CD4-positive, alpha-beta memory T cell (primary cell): ENCODE measurements at regions not wholly inside any gene's neighbourhood (a gene's known extent, or its start where the extent isn't known, plus 50 kb on each side); places are given as distances from the start of the nearest gene placed in this dataset.

Source experiments
- CTCF ChIA-PET: fragments of 350-600 bp; sonication (Branson Sonifier 250); formaldehyde crosslinking; loops from one replicate; lab custom pipeline; 2021; ENCODE audit warnings: inconsistent platforms; ENCODE audit not compliant: partially characterized antibody; lab: Charles Lee
- POLR2A ChIA-PET: fragments of 350-600 bp; sonication (Branson Sonifier 250); formaldehyde crosslinking; loops from one replicate; lab custom pipeline; 2021; ENCODE audit not compliant: partially characterized antibody; lab: Charles Lee
- DNase-seq, 5 donors: peaks; one replicate each; pipeline versions ENCODE4 v3.0.0 to v3.0.0-alpha.2; 2020 to 2022; ENCODE audit warnings: mixed read lengths in 1 of 5
- H3K27ac ChIP-seq: one replicate; pipeline ENCODE4 v1.7.0; 2013; ENCODE audit warnings: low read depth, low read length
- H3K27me3 ChIP-seq: 2 replicates; pipeline ENCODE4 v1.7.0; 2013; ENCODE audit warnings: mild to moderate bottlenecking, low read length, moderate library complexity; ENCODE audit not compliant: insufficient read depth
- H3K36me3 ChIP-seq: 2 replicates; pipeline ENCODE4 v1.7.0; 2013; ENCODE audit warnings: mild to moderate bottlenecking, low read length, moderate library complexity; ENCODE audit not compliant: insufficient read depth
- H3K4me1 ChIP-seq: 2 replicates; pipeline ENCODE4 v1.7.0; 2013; ENCODE audit warnings: mild to moderate bottlenecking, low read length, moderate library complexity; ENCODE audit not compliant: insufficient read depth
- H3K4me3 ChIP-seq, 2 donors: one replicate each; pipeline ENCODE4 v1.7.0; 2013; ENCODE audit warnings: low read length in 2 of 2, mild to moderate bottlenecking in 1 of 2
- H3K9me3 ChIP-seq, 2 donors: one replicate each; pipeline ENCODE4 v1.7.0; 2013; ENCODE audit warnings: low read length in 2 of 2, control low read depth in 1 of 2; ENCODE audit not compliant: control insufficient read depth in 1 of 2
- H3K27ac Mint-ChIP-seq, 7 donors: one replicate each; pipeline ENCODE4 v1.8.0; 2020 to 2021; ENCODE audit warnings: mixed read lengths in 7 of 7, mild to moderate bottlenecking in 6 of 7, inconsistent platforms in 3 of 7, moderate library complexity in 3 of 7
- H3K27me3 Mint-ChIP-seq, 2 donors: one replicate each; pipeline ENCODE4 v1.8.0; 2020 to 2021; ENCODE audit warnings: mixed read lengths in 2 of 2
- H3K36me3 Mint-ChIP-seq, 2 donors: one replicate each; pipeline ENCODE4 v1.8.0; 2020 to 2021; ENCODE audit warnings: mixed read lengths in 2 of 2, inconsistent platforms in 1 of 2, mild to moderate bottlenecking in 1 of 2
- H3K4me1 Mint-ChIP-seq, 4 donors: one replicate each; pipeline ENCODE4 v1.8.0; 2020 to 2021; ENCODE audit warnings: mixed read lengths in 4 of 4, mild to moderate bottlenecking in 1 of 4
- H3K4me3 Mint-ChIP-seq, 8 donors: one replicate each; pipeline ENCODE4 v1.8.0; 2020 to 2021; ENCODE audit warnings: mixed read lengths in 8 of 8, mild to moderate bottlenecking in 7 of 8, moderate library complexity in 6 of 8, inconsistent platforms in 3 of 8
- H3K9me3 Mint-ChIP-seq, 8 donors: one replicate each; pipeline ENCODE4 v1.8.0; 2020 to 2021; ENCODE audit warnings: mixed read lengths in 8 of 8, mild to moderate bottlenecking in 5 of 8, inconsistent platforms in 3 of 8, moderate library complexity in 1 of 8
- intact Hi-C: fragments of 100-400 bp; cut with micrococcal nuclease; formaldehyde crosslinking; loops from one replicate; pipeline ENCODE4 v1.15.1; 2023

GRCh38 chr14:62187265-62187664, 425.0 kb downstream of the SNAPC1 start:
- H3K27me3 Mint-ChIP-seq = peaks cover 7 to 14% of the 10 kb centered on the region in 2 donors
- CTCF ChIA-PET = no interaction called here
- no peaks in the 10 kb centered on the region for H3K4me1 Mint-ChIP-seq
- H3K4me1 ChIP-seq = no peaks in the 10 kb centered on the region
- no peak overlapping the region for H3K27ac ChIP-seq
- no peak for DNase-seq
- H3K4me3 Mint-ChIP-seq = no peak overlapping the region
- H3K27me3 ChIP-seq = peaks cover 7% of the 10 kb centered on the region
- intact Hi-C loops = no loop called here
- no peak overlapping the region for H3K4me3 ChIP-seq
- peaks cover 0 to 3% (median 0%) of the 10 kb centered on the region in 8 donors for H3K9me3 Mint-ChIP-seq
- H3K27ac Mint-ChIP-seq = no peak overlapping the region
- no peaks in the 10 kb centered on the region for H3K36me3 Mint-ChIP-seq
- no peaks in the 10 kb centered on the region for H3K36me3 ChIP-seq
- no peaks in the 10 kb centered on the region for H3K9me3 ChIP-seq
- POLR2A ChIA-PET = no interaction called here

- Histone ChIP-seq H3K36me3 (no peaks in the 10 kb centered on the region), H3K4me1 (no peaks in the 10 kb centered on the region), H3K4me3 (no peak overlapping the region), H3K27me3 (peaks cover 7% of the 10 kb centered on the region), H3K27ac (no peak overlapping the region), H3K9me3 (no peaks in the 10 kb centered on the region)
- intact Hi-C loops = no loop called here
- H3K27me3 Mint-ChIP-seq = peaks cover 5 to 14% of the 10 kb centered on the region in 2 donors
- peaks cover 0 to 4% (median 0%) of the 10 kb centered on the region in 8 donors for H3K9me3 Mint-ChIP-seq
- CTCF ChIA-PET = no interaction called here
- POLR2A ChIA-PET = no interaction called here
- no peak overlapping the region for H3K27ac Mint-ChIP-seq
- no peak for DNase-seq
- no peaks in the 10 kb centered on the region for H3K4me1 Mint-ChIP-seq
- H3K4me3 Mint-ChIP-seq = no peak overlapping the region
- H3K36me3 Mint-ChIP-seq = no peaks in the 10 kb centered on the region
Measured at GRCh38 chr14:62189698-62190097, 427.5 kb downstream of the SNAPC1 start.

GRCh38 chr14:62206456-62206855, 444.2 kb downstream of the SNAPC1 start:
- H3K36me3 Mint-ChIP-seq = no peaks in the 10 kb centered on the region
- intact Hi-C loops = no loop called here
- peaks cover 2 to 12% of the 10 kb centered on the region in 2 donors for H3K27me3 Mint-ChIP-seq
- Histone ChIP-seq H3K27me3 (no peaks in the 10 kb centered on the region), H3K4me3 (no peak overlapping the region), H3K9me3 (no peaks in the 10 kb centered on the region), H3K4me1 (no peaks in the 10 kb centered on the region), H3K36me3 (no peaks in the 10 kb centered on the region), H3K27ac (no peak overlapping the region)
- H3K9me3 Mint-ChIP-seq = peaks cover 4 to 20% (median 6%) of the 10 kb centered on the region in 8 donors
- H3K4me3 Mint-ChIP-seq = no peak overlapping the region
- ChIA-PET CTCF (no interaction called here), POLR2A (no interaction called here)
- no peak overlapping the region for H3K27ac Mint-ChIP-seq
- DNase-seq = no peak
- no peaks in the 10 kb centered on the region for H3K4me1 Mint-ChIP-seq

GRCh38 chr14:62209287-62209899, 447.2 kb downstream of the SNAPC1 start:
- Mint-ChIP-seq H3K27me3 (peaks cover 2 to 10% of the 10 kb centered on the region in 2 donors), H3K4me3 (no peak overlapping the region), H3K27ac (no peak overlapping the region), H3K36me3 (no peaks in the 10 kb centered on the region), H3K9me3 (peaks cover 3 to 16% (median 5%) of the 10 kb centered on the region in 8 donors), H3K4me1 (no peaks in the 10 kb centered on the region)
- Histone ChIP-seq H3K4me3 (no peak overlapping the region), H3K36me3 (no peaks in the 10 kb centered on the region), H3K9me3 (no peaks in the 10 kb centered on the region), H3K27me3 (no peaks in the 10 kb centered on the region), H3K27ac (no peak overlapping the region), H3K4me1 (no peaks in the 10 kb centered on the region)
- DNase-seq = no peak
- intact Hi-C loops = no loop called here
- POLR2A ChIA-PET = no interaction called here
- CTCF ChIA-PET = no interaction called here

- ChIA-PET POLR2A (no interaction called here), CTCF (no interaction called here)
- Histone ChIP-seq H3K9me3 (no peaks in the 10 kb centered on the region), H3K36me3 (no peaks in the 10 kb centered on the region), H3K4me3 (no peak overlapping the region), H3K4me1 (no peaks in the 10 kb centered on the region), H3K27me3 (no peaks in the 10 kb centered on the region), H3K27ac (no peak overlapping the region)
- Mint-ChIP-seq H3K27ac (no peak overlapping the region), H3K27me3 (peaks cover 0 to 2% of the 10 kb centered on the region in 2 donors), H3K9me3 (peaks cover 0 to 2% (median 0%) of the 10 kb centered on the region in 8 donors), H3K4me1 (no peaks in the 10 kb centered on the region), H3K4me3 (no peak overlapping the region), H3K36me3 (no peaks in the 10 kb centered on the region)
- no peak for DNase-seq
- intact Hi-C loops = no loop called here
Measured at GRCh38 chr14:62213516-62213915, 451.3 kb downstream of the SNAPC1 start.

GRCh38 chr14:62216121-62216520, 453.9 kb downstream of the SNAPC1 start:
- H3K4me1 ChIP-seq = no peaks in the 10 kb centered on the region
- CTCF ChIA-PET = no interaction called here
- H3K36me3 ChIP-seq = no peaks in the 10 kb centered on the region
- Mint-ChIP-seq H3K4me1 (no peaks in the 10 kb centered on the region), H3K9me3 (peaks cover 0 to 5% (median 0%) of the 10 kb centered on the region in 8 donors), H3K27ac (no peak overlapping the region), H3K36me3 (no peaks in the 10 kb centered on the region), H3K4me3 (no peak overlapping the region), H3K27me3 (peaks cover 0 to 2% of the 10 kb centered on the region in 2 donors)
- no peak overlapping the region for H3K4me3 ChIP-seq
- no peak overlapping the region for H3K27ac ChIP-seq
- POLR2A ChIA-PET = no interaction called here
- intact Hi-C loops = no loop called here
- no peaks in the 10 kb centered on the region for H3K9me3 ChIP-seq
- H3K27me3 ChIP-seq = no peaks in the 10 kb centered on the region
- no peak for DNase-seq

- H3K9me3 Mint-ChIP-seq = peaks cover 4 to 26% (median 19%) of the 10 kb centered on the region in 8 donors
- Histone ChIP-seq H3K4me3 (no peak overlapping the region), H3K27ac (no peak overlapping the region), H3K36me3 (no peaks in the 10 kb centered on the region), H3K27me3 (no peaks in the 10 kb centered on the region), H3K9me3 (no peaks in the 10 kb centered on the region), H3K4me1 (no peaks in the 10 kb centered on the region)
- H3K27ac Mint-ChIP-seq = no peak overlapping the region
- CTCF ChIA-PET = no interaction called here
- intact Hi-C loops = no loop called here
- no peaks in the 10 kb centered on the region for H3K4me1 Mint-ChIP-seq
- peaks cover 0 to 1% of the 10 kb centered on the region in 2 donors for H3K36me3 Mint-ChIP-seq
- POLR2A ChIA-PET = no interaction called here
- peaks cover 1 to 4% of the 10 kb centered on the region in 2 donors for H3K27me3 Mint-ChIP-seq
- H3K4me3 Mint-ChIP-seq = no peak overlapping the region
- DNase-seq = no peak
Measured at GRCh38 chr14:62234849-62235248, 472.6 kb downstream of the SNAPC1 start.
